ENCODE measurements at regions not wholly inside any gene's neighbourhood (a gene's known extent, or its start where the extent isn't known, plus 50 kb on each side); places are given as distances from the start of the nearest gene placed in this dataset.

- ATAC-seq (ENCODE audit: low FRiP score) = no peak
- H3K36me3 ChIP-seq (ENCODE audit: control insufficient read depth in 1 of 2, insufficient read depth in 2 of 2, low read length in 1 of 2) = no peaks in the 10 kb centered on the region
- no peaks in the 10 kb centered on the region for H3K4me1 ChIP-seq (ENCODE audit: control insufficient read depth in 1 of 2, insufficient read depth in 2 of 2, low read length in 2 of 2)
- DNase-seq = no peak
- WGBS, 2 donors = 71 to 73% methylated on average over 2 of the region's 2 CpGs
- no peak overlapping the region for H3K27ac ChIP-seq (ENCODE audit: low read depth in 1 of 2, low read length in 2 of 2)
- no peak overlapping the region for H3K4me3 ChIP-seq (ENCODE audit: low read length in 2 of 2)
- H3K27me3 ChIP-seq (ENCODE audit: control insufficient read depth in 1 of 2, insufficient read depth in 2 of 2, low read length in 1 of 2) = no peaks in the 10 kb centered on the region
- intact Hi-C loops (cut with DNase I) = no loop called here
- H3K9me3 ChIP-seq (ENCODE audit: control insufficient read depth, low read length) = no peaks in the 10 kb centered on the region
Observed at GRCh38 chr11:111091321-111091938, 154.1 kb upstream of the POU2AF2 start.

DNA sequence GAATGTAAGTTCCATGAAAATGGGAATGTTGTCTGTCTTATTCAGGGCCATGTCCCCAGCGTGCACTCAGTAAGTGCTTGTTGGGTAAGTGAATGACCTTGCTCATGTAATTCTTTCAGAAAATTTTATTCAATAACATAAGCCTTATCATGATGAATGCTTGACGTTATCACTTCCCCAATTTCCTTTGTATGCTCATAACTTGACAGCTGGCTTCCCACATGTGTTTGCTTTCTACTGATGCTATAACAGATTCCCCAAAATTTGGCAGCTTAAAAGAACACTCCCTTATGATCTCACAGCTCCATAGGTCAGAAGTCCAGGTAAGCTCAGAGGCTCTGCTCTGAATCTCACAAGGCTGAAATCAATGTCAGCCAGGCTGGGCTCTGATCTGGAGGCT lies 155.8 kb upstream of the POU2AF2 start:
- WGBS, 2 donors = 74 to 75% methylated on average over 2 of the region's 2 CpGs
- H3K4me1 ChIP-seq (ENCODE audit: control insufficient read depth in 1 of 2, insufficient read depth in 2 of 2, low read length in 2 of 2) = no peaks in the 10 kb centered on the region
- H3K4me3 ChIP-seq (ENCODE audit: low read length in 2 of 2) = no peak overlapping the region
- no peak for ATAC-seq (ENCODE audit: low FRiP score)
- DNase-seq = no peak
- intact Hi-C loops (cut with DNase I) = no loop called here
- no peaks in the 10 kb centered on the region for H3K27me3 ChIP-seq (ENCODE audit: control insufficient read depth in 1 of 2, insufficient read depth in 2 of 2, low read length in 1 of 2)
- H3K36me3 ChIP-seq (ENCODE audit: control insufficient read depth in 1 of 2, insufficient read depth in 2 of 2, low read length in 1 of 2) = no peaks in the 10 kb centered on the region
- H3K9me3 ChIP-seq (ENCODE audit: control insufficient read depth, low read length) = no peaks in the 10 kb centered on the region
- no peak overlapping the region for H3K27ac ChIP-seq (ENCODE audit: low read depth in 1 of 2, low read length in 2 of 2)

GRCh38 chr11:111088847-111089355 lies 156.6 kb upstream of the POU2AF2 start:
- ATAC-seq (ENCODE audit: low FRiP score) = no peak
- no peaks in the 10 kb centered on the region for H3K36me3 ChIP-seq (ENCODE audit: control insufficient read depth in 1 of 2, insufficient read depth in 2 of 2, low read length in 1 of 2)
- H3K4me3 ChIP-seq (ENCODE audit: low read length in 2 of 2) = no peak overlapping the region
- H3K27me3 ChIP-seq (ENCODE audit: control insufficient read depth in 1 of 2, insufficient read depth in 2 of 2, low read length in 1 of 2) = no peaks in the 10 kb centered on the region
- H3K4me1 ChIP-seq (ENCODE audit: control insufficient read depth in 1 of 2, insufficient read depth in 2 of 2, low read length in 2 of 2) = no peaks in the 10 kb centered on the region
- no peak for DNase-seq
- WGBS, 2 donors = 90 to 93% methylated on average over 2 of the region's 2 CpGs
- no peak overlapping the region for H3K27ac ChIP-seq (ENCODE audit: low read depth in 1 of 2, low read length in 2 of 2)
- intact Hi-C loops (cut with DNase I) = no loop called here
- no peaks in the 10 kb centered on the region for H3K9me3 ChIP-seq (ENCODE audit: control insufficient read depth, low read length)

DNA sequence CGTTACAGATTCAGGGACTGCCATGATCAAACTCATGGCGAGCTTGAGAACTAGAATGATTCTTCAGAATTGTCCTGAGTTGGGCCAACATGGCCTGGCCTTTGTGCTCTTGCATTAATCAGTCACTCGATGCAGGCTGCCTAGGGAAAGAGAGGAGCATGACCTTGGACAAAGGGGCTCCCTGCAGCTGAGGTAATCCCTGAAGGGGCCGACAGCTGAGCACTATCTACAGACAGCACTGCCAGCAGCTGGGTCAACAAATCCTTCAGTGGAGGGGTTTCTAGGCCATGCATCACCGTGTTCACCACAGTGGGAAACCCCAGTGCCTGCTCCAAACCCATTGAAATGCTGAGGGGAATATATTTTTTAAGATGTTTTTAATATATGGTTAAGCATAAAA lies 159.5 kb upstream of the POU2AF2 start:
- 58% methylated on average over 5 of the region's 5 CpGs for WGBS, 2 donors
- ATAC-seq (ENCODE audit: low FRiP score) = no peak
- intact Hi-C loops (cut with DNase I) = no loop called here

DNA sequence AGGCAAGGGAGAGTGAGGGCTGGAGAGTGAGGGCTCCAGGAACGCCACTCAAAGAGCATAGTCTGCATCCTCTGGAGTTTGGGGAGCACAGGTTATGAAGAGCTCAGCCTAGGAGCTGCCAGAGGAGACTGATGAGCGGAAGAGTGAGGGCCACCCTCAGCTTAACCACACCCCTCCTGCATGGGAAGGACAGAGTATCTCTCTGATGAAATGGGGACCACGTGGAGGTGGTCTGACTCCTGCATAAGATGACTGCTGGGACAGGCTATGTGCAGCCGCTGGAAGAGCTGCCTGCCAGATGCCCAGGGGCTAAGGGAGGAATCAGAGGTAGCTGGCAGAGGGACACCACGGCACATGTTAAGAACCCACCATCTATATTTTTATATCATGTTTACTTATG lies 162.9 kb upstream of the POU2AF2 start:
- H3K4me1 ChIP-seq (ENCODE audit: control insufficient read depth in 1 of 2, insufficient read depth in 2 of 2, low read length in 2 of 2) = no peaks in the 10 kb centered on the region
- intact Hi-C loops (cut with DNase I) = no loop called here
- 79 to 80% methylated on average over 5 of the region's 5 CpGs for WGBS, 2 donors

More for the DNA sequence above, 159.5 kb upstream of the POU2AF2 start:
- Histone ChIP-seq H3K4me3 (ENCODE audit: low read length in 2 of 2) (no peak overlapping the region), H3K9me3 (ENCODE audit: control insufficient read depth, low read length) (no peaks in the 10 kb centered on the region), H3K36me3 (ENCODE audit: control insufficient read depth in 1 of 2, insufficient read depth in 2 of 2, low read length in 1 of 2) (no peaks in the 10 kb centered on the region), H3K4me1 (ENCODE audit: control insufficient read depth in 1 of 2, insufficient read depth in 2 of 2, low read length in 2 of 2) (no peaks in the 10 kb centered on the region), H3K27ac (ENCODE audit: low read depth in 1 of 2, low read length in 2 of 2) (no peak overlapping the region), H3K27me3 (ENCODE audit: control insufficient read depth in 1 of 2, insufficient read depth in 2 of 2, low read length in 1 of 2) (peaks cover 0 to 2% of the 10 kb centered on the region in 2 donors)
- DNase-seq = no peak

GRCh38 chr11:111081021-111081511 lies 164.5 kb upstream of the POU2AF2 start:
- Histone ChIP-seq H3K4me3 (ENCODE audit: low read length in 2 of 2) (no peak overlapping the region), H3K27me3 (ENCODE audit: control insufficient read depth in 1 of 2, insufficient read depth in 2 of 2, low read length in 1 of 2) (peaks cover 0 to 2% of the 10 kb centered on the region in 2 donors), H3K36me3 (ENCODE audit: control insufficient read depth in 1 of 2, insufficient read depth in 2 of 2, low read length in 1 of 2) (no peaks in the 10 kb centered on the region), H3K27ac (ENCODE audit: low read depth in 1 of 2, low read length in 2 of 2) (no peak overlapping the region), H3K4me1 (ENCODE audit: control insufficient read depth in 1 of 2, insufficient read depth in 2 of 2, low read length in 2 of 2) (no peaks in the 10 kb centered on the region), H3K9me3 (ENCODE audit: control insufficient read depth, low read length) (no peaks in the 10 kb centered on the region)
- no peak for DNase-seq
- no peak for ATAC-seq (ENCODE audit: low FRiP score)
- intact Hi-C loops (cut with DNase I) = no loop called here
- WGBS, 2 donors = 81 to 87% methylated on average over 3 of the region's 3 CpGs

More for the DNA sequence above, 162.9 kb upstream of the POU2AF2 start:
- no peaks in the 10 kb centered on the region for H3K36me3 ChIP-seq (ENCODE audit: control insufficient read depth in 1 of 2, insufficient read depth in 2 of 2, low read length in 1 of 2)
- DNase-seq (no peak), ATAC-seq (ENCODE audit: low FRiP score) (no peak)
- H3K4me3 ChIP-seq (ENCODE audit: low read length in 2 of 2) = no peak overlapping the region
- H3K27ac ChIP-seq (ENCODE audit: low read depth in 1 of 2, low read length in 2 of 2) = no peak overlapping the region
- peaks cover 0 to 2% of the 10 kb centered on the region in 2 donors for H3K27me3 ChIP-seq (ENCODE audit: control insufficient read depth in 1 of 2, insufficient read depth in 2 of 2, low read length in 1 of 2)
- no peaks in the 10 kb centered on the region for H3K9me3 ChIP-seq (ENCODE audit: control insufficient read depth, low read length)

DNA sequence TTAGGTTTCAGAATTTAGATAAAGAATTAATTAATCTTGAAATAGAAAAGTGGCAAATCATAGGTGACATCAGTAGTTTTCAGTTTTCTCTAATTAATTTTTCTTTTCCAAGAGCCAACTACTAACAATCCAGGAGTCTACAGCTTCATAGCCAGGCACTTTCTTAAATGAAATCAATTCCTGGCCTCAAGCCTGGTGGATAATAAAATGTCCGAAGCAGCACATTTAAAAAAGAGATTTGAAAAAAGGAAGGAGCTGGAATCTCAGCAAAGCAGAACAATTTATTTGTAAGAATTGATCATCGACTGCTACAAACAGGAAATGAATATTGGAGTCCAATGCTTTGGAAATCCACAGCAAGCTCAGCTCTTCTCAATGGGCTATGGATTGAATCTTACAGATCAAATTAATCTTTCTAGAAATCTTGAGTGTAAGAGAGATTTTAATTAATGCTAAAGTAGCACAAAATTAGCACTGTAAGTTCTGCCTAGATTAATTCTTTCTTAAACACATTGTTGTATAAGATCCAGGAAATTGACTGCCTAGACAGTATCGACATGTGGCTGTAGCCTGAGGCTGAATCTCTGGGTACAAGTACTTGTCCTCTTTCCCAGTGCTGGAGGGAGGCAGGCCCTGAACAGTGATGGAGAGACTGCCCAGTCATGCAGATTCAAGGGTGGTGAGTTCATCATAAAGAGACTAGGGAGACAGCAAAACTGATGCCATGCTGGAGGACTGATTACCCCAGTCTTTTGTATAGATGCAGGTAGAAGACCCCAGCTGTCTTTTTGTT lies 167.8 kb upstream of the POU2AF2 start:
- DNase-seq (no peak), ATAC-seq (ENCODE audit: low FRiP score) (no peak)
- no peak overlapping the region for H3K27ac ChIP-seq (ENCODE audit: low read depth in 1 of 2, low read length in 2 of 2)
- H3K27me3 ChIP-seq (ENCODE audit: control insufficient read depth in 1 of 2, insufficient read depth in 2 of 2, low read length in 1 of 2) = no peaks in the 10 kb centered on the region
- no peaks in the 10 kb centered on the region for H3K9me3 ChIP-seq (ENCODE audit: control insufficient read depth, low read length)
- no peaks in the 10 kb centered on the region for H3K36me3 ChIP-seq (ENCODE audit: control insufficient read depth in 1 of 2, insufficient read depth in 2 of 2, low read length in 1 of 2)
- no peaks in the 10 kb centered on the region for H3K4me1 ChIP-seq (ENCODE audit: control insufficient read depth in 1 of 2, insufficient read depth in 2 of 2, low read length in 2 of 2)
- WGBS, 2 donors = 82 to 84% methylated on average over 3 of the region's 3 CpGs
- H3K4me3 ChIP-seq (ENCODE audit: low read length in 2 of 2) = no peak overlapping the region
- intact Hi-C loops (cut with DNase I) = no loop called here

DNA sequence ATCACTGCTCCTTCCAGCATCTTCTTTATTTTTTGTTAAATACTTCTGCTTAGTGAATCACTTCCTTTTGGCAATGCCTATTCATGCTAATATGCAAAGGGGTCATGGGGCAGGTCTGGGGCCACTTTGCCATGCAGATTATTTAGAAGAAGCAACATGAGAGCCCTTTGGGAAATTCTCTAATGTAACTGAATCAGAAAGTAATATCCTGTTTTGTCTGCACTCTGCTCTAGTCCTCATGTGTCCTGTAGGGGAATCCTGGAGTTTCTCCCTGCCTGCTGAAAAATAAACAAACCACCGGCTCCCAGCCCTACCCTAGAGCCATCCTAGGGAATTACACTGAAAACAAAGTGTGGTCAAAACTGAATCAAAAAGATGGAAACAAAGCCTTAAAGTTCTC lies 176.5 kb upstream of the POU2AF2 start:
- Histone ChIP-seq H3K27ac (ENCODE audit: low read depth in 1 of 2, low read length in 2 of 2) (no peak overlapping the region), H3K27me3 (ENCODE audit: control insufficient read depth in 1 of 2, insufficient read depth in 2 of 2, low read length in 1 of 2) (no peaks in the 10 kb centered on the region), H3K36me3 (ENCODE audit: control insufficient read depth in 1 of 2, insufficient read depth in 2 of 2, low read length in 1 of 2) (no peaks in the 10 kb centered on the region), H3K4me3 (ENCODE audit: low read length in 2 of 2) (no peak overlapping the region), H3K9me3 (ENCODE audit: control insufficient read depth, low read length) (peaks cover 1% of the 10 kb centered on the region), H3K4me1 (ENCODE audit: control insufficient read depth in 1 of 2, insufficient read depth in 2 of 2, low read length in 2 of 2) (no peaks in the 10 kb centered on the region)
- ATAC-seq (ENCODE audit: low FRiP score) (no peak), DNase-seq (no peak)
- WGBS, 2 donors = 21 to 29% methylated on average over 1 of the region's 1 CpG
- intact Hi-C loops (cut with DNase I) = no loop called here

- WGBS, 2 donors = 87 to 94% methylated on average over 1 of the region's 1 CpG
- Histone ChIP-seq H3K36me3 (ENCODE audit: control insufficient read depth in 1 of 2, insufficient read depth in 2 of 2, low read length in 1 of 2) (no peaks in the 10 kb centered on the region), H3K4me1 (ENCODE audit: control insufficient read depth in 1 of 2, insufficient read depth in 2 of 2, low read length in 2 of 2) (no peaks in the 10 kb centered on the region), H3K27ac (ENCODE audit: low read depth in 1 of 2, low read length in 2 of 2) (no peak overlapping the region), H3K9me3 (ENCODE audit: control insufficient read depth, low read length) (peaks cover 1% of the 10 kb centered on the region), H3K4me3 (ENCODE audit: low read length in 2 of 2) (no peak overlapping the region), H3K27me3 (ENCODE audit: control insufficient read depth in 1 of 2, insufficient read depth in 2 of 2, low read length in 1 of 2) (no peaks in the 10 kb centered on the region)
- intact Hi-C loops (cut with DNase I) = no loop called here
- ATAC-seq (ENCODE audit: low FRiP score) (no peak), DNase-seq (no peak)
Observed at GRCh38 chr11:111067994-111068393, 177.5 kb upstream of the POU2AF2 start.

Measured in aorta (tissue), 5 donors.